Heart left ventricle (tissue), 16 donors: ENCODE measurements at regions not wholly inside any gene's neighbourhood (a gene's known extent, or its start where the extent isn't known, plus 50 kb on each side); places are given as distances from the start of the nearest gene placed in this dataset.

ENCODE experiments used
- ATAC-seq, 4 donors: fragments of 200-7000 bp; cut with Tn5 transposase; one replicate each; pipeline ENCODE4 v1.9.1; 2020 to 2022; ENCODE audit warnings: moderate library complexity in 4 of 4, mild to moderate bottlenecking in 3 of 4, moderate number of reproducible peaks in 1 of 4
- DNase-seq, 5 donors: peaks; one replicate each; pipeline ENCODE4 v3.0.0-alpha.2; 2020
- H3K27ac ChIP-seq, 12 donors: fragments of 200-600 bp; sonication (generic) in 4 of 12; one replicate each; pipeline versions ENCODE4 v1.5.0 to v1.8.0; 2016 to 2022; ENCODE audit warnings: mild to moderate bottlenecking in 2 of 12
- H3K27me3 ChIP-seq, 9 donors: fragments of 200-600 bp; sonication (generic) in 2 of 9; one replicate each; pipeline versions ENCODE4 v1.5.1 to v1.8.0; 2016 to 2022; ENCODE audit warnings: mild to moderate bottlenecking in 3 of 9
- H3K36me3 ChIP-seq, 9 donors: fragments of 200-600 bp; sonication (generic) in 2 of 9; one replicate each; pipeline versions ENCODE4 v1.5.0 to v1.8.0; 2018 to 2022; ENCODE audit warnings: mild to moderate bottlenecking in 2 of 9
- H3K4me1 ChIP-seq, 12 donors: fragments of 200-600 bp; sonication (generic) in 4 of 12; one replicate each; pipeline versions ENCODE4 v1.5.0 to v1.8.0; 2016 to 2022; ENCODE audit warnings: mild to moderate bottlenecking in 3 of 12
- H3K4me3 ChIP-seq, 12 donors: fragments of 200-600 bp; sonication (generic) in 4 of 12; one replicate each; pipeline versions ENCODE4 v1.5.0 to v1.8.0; 2017 to 2022; ENCODE audit warnings: mild to moderate bottlenecking in 9 of 12, moderate library complexity in 4 of 12
- H3K9me3 ChIP-seq, 12 donors: fragments of 200-600 bp; sonication (generic) in 4 of 12; one replicate each; pipeline versions ENCODE4 v1.5.0 to v1.8.0; 2016 to 2022; ENCODE audit warnings: mild to moderate bottlenecking in 1 of 12
- CTCF ChIP-seq, 12 donors: fragments of 200-600 bp; sonication (generic) in 4 of 12; IDR thresholded peaks; one replicate each; pipeline versions ENCODE4 v1.5.0 to v1.8.0; 2018 to 2022; ENCODE audit warnings: antibody characterized with exemption in 12 of 12, mild to moderate bottlenecking in 5 of 12
- POLR2A ChIP-seq, 2 donors: fragments of 450-650 bp; IDR thresholded peaks; one replicate each; pipeline ENCODE4 v1.6.1; 2017; ENCODE audit warnings: antibody characterized with exemption in 2 of 2, mild to moderate bottlenecking in 2 of 2, moderate library complexity in 2 of 2
- WGBS, 4 donors: extraction: QIAGEN DNeasy Blood & Tissue Kit in 2 of 4; methylation state at CpG; one replicate each; pipeline versions ENCODE4 v1.1.5 to v1.1.7; 2013 to 2018; 5-methylcytosine and 5-hydroxymethylcytosine counted together
- intact Hi-C, 10 donors: fragments of 100-400 bp; cut with DNase I; formaldehyde crosslinking; loops; one replicate each; pipeline versions ENCODE4 v1.11.1 to v1.14.2; 2022
- donor health status: ischemic (EF 13 %, LVEDD 7.1; RV severe dilation, severe dysfunction).
- donor health status: healthy with polysubstance abuse.
- donor health status: DM: no; HTN: yes; CAD: no.
- donor health status: DM: no; HTN: no; CAD: no.
- donor health status: ischemic (EF 25% LVEDD 6.9; RV normal size, moderate dysfunction).
- donor health status: ischemic (EF 25% LVEDD 5.7; RV mildly dilated, moderate dysfunction).
- donor health status: healthy.
- donor health status: DM: yes; HTN: yes; CAD: no.
- donor health status: ischemic (EF 35%, LVEDD 5.7; RV mildly dilated, moderate dysfunction).
- donor health status: nonischemic (EF 11% LVEDD 7.7; RV severe dilation, severe dysfunction).
- donor health status: DM: yes; HTN: yes; CAD: no.
- donor health status: PGD.
- donor health status: ischemic (EF 29% LVEDD 5.4; RV normal size, mild dysfunction).
- donor health status: nonischemic (EF 23%, LVEDD 6.1; RV moderate dilation, normal function).

GRCh38 chr11:127252321-127252720 lies 251.8 kb upstream of the KIRREL3 start:
- Histone ChIP-seq H3K36me3 (no peaks in the 10 kb centered on the region), H3K27ac (peak overlapping the region in 1 of 12 donors; percentile 4), H3K27me3 (no peaks in the 10 kb centered on the region), H3K4me3 (no peak overlapping the region), H3K9me3 (no peaks in the 10 kb centered on the region), H3K4me1 (peaks cover 0 to 18% (median 6%) of the 10 kb centered on the region in 12 donors)
- TF ChIP-seq POLR2A (IDR thresholded peaks at IDR 0.05): no peak
- TF ChIP-seq CTCF (IDR thresholded peaks at IDR 0.05): no peak
- intact Hi-C loops: no loop called here
- DNase-seq (no peak), ATAC-seq (peak; percentile 60 to 90 (median 78))
- WGBS, 4 donors: 39 to 55% (median 50%) methylated on average over 3 of the region's 3 CpGs

GRCh38 chr11:127249576-127249975 lies 249.0 kb upstream of the KIRREL3 start:
- Histone ChIP-seq H3K27ac (no peak overlapping the region), H3K27me3 (peaks cover 0 to 5% (median 0%) of the 10 kb centered on the region in 9 donors), H3K4me3 (no peak overlapping the region), H3K4me1 (peaks cover 0 to 12% (median 6%) of the 10 kb centered on the region in 12 donors), H3K9me3 (no peaks in the 10 kb centered on the region), H3K36me3 (no peaks in the 10 kb centered on the region)
- WGBS, 4 donors: 80 to 94% (median 89%) methylated on average over 4 of the region's 4 CpGs
- ATAC-seq (no peak), DNase-seq (no peak)
- intact Hi-C loops: no loop called here
- TF ChIP-seq CTCF (IDR thresholded peaks at IDR 0.05) (no peak), POLR2A (IDR thresholded peaks at IDR 0.05) (no peak)

GRCh38 chr11:127248476-127248875 lies 247.9 kb upstream of the KIRREL3 start:
- Histone ChIP-seq H3K4me3 (no peak overlapping the region), H3K27me3 (peaks cover 0 to 6% (median 0%) of the 10 kb centered on the region in 9 donors), H3K27ac (no peak overlapping the region), H3K36me3 (no peaks in the 10 kb centered on the region), H3K9me3 (no peaks in the 10 kb centered on the region), H3K4me1 (peaks cover 0 to 12% (median 6%) of the 10 kb centered on the region in 12 donors)
- no peak for ATAC-seq
- intact Hi-C loops: no loop called here
- 51 to 88% (median 65%) methylated on average over 3 of the region's 3 CpGs for WGBS, 4 donors
- TF ChIP-seq CTCF (IDR thresholded peaks at IDR 0.05): no peak
- no peak for DNase-seq

- Histone ChIP-seq H3K27me3 (peaks cover 0 to 6% (median 0%) of the 10 kb centered on the region in 9 donors), H3K36me3 (no peaks in the 10 kb centered on the region), H3K9me3 (no peaks in the 10 kb centered on the region), H3K4me1 (peaks cover 0 to 9% (median 3%) of the 10 kb centered on the region in 12 donors), H3K27ac (no peak overlapping the region), H3K4me3 (no peak overlapping the region)
- TF ChIP-seq CTCF (IDR thresholded peaks at IDR 0.05): no peak
- TF ChIP-seq POLR2A (IDR thresholded peaks at IDR 0.05): no peak
- DNase-seq (no peak), ATAC-seq (no peak)
- 60 to 75% (median 67%) methylated on average over 7 of the region's 7 CpGs for WGBS, 4 donors
- intact Hi-C loops: no loop called here
Observed at GRCh38 chr11:127247261-127247851, 246.8 kb upstream of the KIRREL3 start.
